ENCODE measurements at regions not wholly inside any gene's neighbourhood (a gene's known extent, or its start where the extent isn't known, plus 50 kb on each side); places are given as distances from the start of the nearest gene placed in this dataset.

DNA sequence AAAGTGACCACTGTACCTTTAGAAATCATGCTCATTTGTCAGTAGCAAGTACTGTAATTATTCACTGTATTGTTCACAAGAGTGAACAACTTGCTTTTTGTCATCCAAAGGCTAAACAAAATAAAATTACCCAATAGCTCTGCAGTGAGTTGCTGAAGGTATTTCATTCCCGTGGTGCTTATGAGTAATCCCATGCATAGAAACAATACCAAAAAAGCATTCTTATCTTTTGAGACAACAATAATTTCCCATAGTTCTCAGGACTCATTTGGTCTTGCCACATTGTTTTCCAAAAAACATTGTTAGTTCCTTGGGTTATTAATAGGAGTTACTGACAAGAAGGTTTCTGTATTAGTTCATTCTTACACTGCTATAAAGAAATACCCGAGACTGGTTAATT lies 503.2 kb upstream of the FAM98A start:
- no peak for TF ChIP-seq POLR2A (IDR thresholded peaks at IDR 0.05)
- TF ChIP-seq, protein P1, sequence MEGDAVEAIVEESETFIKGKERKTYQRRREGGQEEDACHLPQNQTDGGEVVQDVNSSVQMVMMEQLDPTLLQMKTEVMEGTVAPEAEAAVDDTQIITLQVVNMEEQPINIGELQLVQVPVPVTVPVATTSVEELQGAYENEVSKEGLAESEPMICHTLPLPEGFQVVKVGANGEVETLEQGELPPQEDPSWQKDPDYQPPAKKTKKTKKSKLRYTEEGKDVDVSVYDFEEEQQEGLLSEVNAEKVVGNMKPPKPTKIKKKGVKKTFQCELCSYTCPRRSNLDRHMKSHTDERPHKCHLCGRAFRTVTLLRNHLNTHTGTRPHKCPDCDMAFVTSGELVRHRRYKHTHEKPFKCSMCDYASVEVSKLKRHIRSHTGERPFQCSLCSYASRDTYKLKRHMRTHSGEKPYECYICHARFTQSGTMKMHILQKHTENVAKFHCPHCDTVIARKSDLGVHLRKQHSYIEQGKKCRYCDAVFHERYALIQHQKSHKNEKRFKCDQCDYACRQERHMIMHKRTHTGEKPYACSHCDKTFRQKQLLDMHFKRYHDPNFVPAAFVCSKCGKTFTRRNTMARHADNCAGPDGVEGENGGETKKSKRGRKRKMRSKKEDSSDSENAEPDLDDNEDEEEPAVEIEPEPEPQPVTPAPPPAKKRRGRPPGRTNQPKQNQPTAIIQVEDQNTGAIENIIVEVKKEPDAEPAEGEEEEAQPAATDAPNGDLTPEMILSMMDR (IDR thresholded peaks at IDR 0.05) = no peak

All from right lobe of liver (tissue), 4 donors.